Stimulated activated CD4-positive, alpha-beta T cell treated with anti-CD3 and anti-CD28 coated beads, Interleukin-1b, Interleukin-23, amount 100 ng/mL, for 1 hour (primary cell): ENCODE measurements at regions not wholly inside any gene's neighbourhood (a gene's known extent, or its start where the extent isn't known, plus 50 kb on each side); places are given as distances from the start of the nearest gene placed in this dataset.
"Not testable (repeated sequence)": the region's sequence is repeated elsewhere in the genome, so short reads cannot be mapped to it uniquely, and the experiment has no call there.

Experiments
- DNase-seq, 2 donors: peaks; one replicate each; pipeline ENCODE4 v3.0.0-alpha.2; 2020; ENCODE audit warnings: low read depth in 2 of 2

DNA sequence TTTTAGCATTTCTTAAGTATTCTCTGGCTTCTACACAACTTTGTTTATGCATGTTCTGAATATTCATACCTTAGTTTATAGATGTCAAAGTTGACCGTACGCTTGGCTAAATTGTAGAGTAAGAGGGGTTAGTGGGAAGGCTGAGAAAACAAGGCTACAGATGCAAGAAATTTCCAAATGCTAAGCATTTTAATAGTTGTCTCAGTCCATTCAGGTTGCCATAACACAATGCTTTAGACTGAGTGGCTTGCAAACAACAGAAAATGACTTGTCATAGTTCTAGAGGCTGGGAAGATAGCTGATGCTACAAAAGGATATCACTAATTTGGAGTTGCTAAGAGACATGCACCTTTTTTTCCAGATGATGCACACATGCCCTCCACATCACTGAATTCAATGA is 53.0 kb upstream of the C1QTNF3 start:
- DNase-seq = not testable (repeated sequence)

- DNase-seq = not testable (repeated sequence)
Measured at GRCh38 chr5:34099891-34100290, 56.9 kb upstream of the C1QTNF3 start.

GRCh38 chr5:34101567-34101966 is 58.6 kb upstream of the C1QTNF3 start:
- not testable (repeated sequence) for DNase-seq

- not testable (repeated sequence) for DNase-seq
Measured at GRCh38 chr5:34108897-34109296, 65.9 kb upstream of the C1QTNF3 start.

GRCh38 chr5:34124280-34124679 is 81.3 kb upstream of the C1QTNF3 start:
- not testable (repeated sequence) for DNase-seq

DNA sequence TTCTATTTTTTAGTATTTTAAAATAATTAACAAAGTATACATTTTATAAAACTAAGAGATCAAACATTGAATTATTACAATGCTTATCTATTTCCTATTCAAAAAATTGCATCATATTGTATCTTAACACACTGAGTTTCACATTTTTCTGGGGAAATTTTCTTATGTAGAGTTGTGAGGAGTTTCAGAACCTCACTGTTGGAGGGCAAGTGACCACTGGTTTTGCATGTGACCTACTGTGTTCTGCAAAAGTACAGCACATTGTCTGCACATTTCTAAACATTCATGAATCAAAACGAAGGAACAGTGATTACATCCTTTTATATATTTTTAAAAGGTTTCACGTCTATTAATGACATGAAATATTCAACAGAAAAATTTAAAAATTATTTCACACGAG is 82.3 kb upstream of the C1QTNF3 start:
- DNase-seq = not testable (repeated sequence)

GRCh38 chr5:34126741-34127140 is 83.7 kb upstream of the C1QTNF3 start:
- not testable (repeated sequence) for DNase-seq

- DNase-seq = not testable (repeated sequence)
Measured at GRCh38 chr5:34127818-34128217, 84.8 kb upstream of the C1QTNF3 start.

DNA sequence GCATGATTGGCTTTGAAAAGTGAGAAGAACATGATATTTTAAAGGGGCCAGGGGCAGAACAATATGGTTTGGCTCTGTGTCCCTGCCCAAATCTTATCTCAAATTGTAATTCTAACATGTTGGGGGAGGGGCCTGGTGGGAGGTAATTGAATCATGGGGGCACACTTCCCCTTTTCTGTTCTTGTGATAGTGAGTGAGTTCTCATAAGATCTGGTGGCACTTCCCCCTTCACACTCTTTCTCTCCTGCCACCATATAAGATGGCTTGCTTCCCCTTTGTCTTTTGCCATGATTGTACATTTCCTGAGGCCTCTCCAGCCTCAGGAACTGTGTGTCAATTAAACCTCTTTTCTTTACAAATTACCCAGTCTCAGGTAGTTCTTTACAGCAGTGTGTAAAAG is 85.9 kb upstream of the C1QTNF3 start:
- DNase-seq = not testable (repeated sequence)

- DNase-seq = not testable (repeated sequence)
Measured at GRCh38 chr5:34154988-34155387, 112.0 kb upstream of the C1QTNF3 start.

DNA sequence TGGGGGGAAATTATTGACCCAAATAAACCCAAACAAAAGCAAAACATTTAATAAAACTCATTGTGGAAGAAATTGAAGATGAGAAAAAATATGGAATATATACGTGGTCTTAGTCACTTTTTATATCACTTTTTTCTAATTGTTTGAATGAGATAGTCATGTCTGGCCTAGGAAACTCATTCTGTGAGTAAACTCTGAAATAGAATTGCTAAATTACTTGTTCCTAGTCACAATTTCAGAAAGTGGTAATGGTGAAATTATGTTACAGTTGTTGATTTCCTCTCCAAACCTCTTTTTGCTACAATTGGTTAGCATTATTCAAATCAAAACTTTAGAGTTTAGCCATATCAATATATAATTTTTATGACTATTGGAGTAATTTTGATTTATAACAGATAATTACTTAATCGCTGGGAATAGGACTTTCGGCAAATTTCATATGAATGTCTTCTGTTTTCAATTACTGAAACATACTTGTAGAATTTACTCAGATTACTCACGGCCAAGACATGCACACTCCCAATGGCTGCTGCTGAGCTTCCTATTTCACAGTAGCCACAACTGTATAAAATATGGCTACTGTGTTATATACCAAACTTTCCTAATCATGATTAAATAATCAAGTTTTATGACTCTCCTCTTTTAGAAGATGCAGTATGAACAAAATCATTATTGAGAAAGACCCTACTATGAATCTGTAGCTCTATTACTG is 113.8 kb upstream of the C1QTNF3 start:
- not testable (repeated sequence) for DNase-seq

DNA sequence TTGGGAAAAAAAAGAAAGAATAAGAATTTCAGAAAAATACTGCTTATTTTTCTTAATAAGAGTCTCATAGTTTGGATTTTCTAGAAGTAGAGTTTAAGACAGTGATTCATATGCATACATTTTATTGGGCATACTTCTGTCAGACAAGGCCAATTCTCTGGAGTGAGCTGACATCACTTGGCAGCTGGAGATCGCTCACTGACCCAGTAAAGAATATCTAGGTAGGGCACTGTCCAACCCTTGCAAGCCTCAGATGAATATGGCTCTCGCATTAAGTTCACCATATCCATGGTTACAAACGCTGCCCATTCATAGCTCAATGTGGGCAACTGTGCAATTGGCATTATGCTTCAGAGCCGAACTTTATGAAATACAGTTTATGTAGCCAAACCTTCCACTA is 117.9 kb upstream of the C1QTNF3 start:
- not testable (repeated sequence) for DNase-seq

- not testable (repeated sequence) for DNase-seq
Measured at GRCh38 chr5:34171398-34171797, 128.4 kb upstream of the C1QTNF3 start.

- not testable (repeated sequence) for DNase-seq
Measured at GRCh38 chr5:34179453-34180190, 136.6 kb upstream of the C1QTNF3 start.

DNA sequence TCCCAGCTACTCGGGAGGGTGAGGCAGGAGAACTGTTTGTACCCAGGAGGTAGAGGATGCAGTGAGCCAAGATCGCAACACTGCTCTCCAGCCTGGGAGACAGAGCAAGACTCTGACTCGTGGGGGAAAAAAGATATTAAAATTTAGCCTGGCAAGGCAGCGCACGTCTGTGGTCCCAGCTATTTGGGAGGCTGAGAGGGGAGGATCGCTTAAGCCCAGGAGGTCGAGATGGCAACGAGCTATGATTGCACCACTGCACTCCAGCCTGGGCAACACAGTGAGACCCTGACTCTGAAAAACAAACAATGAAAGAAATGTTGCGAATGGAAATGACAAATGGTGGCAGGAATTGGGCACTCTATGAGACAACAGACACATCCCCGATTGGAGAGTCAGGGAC is 137.2 kb upstream of the C1QTNF3 start:
- DNase-seq = not testable (repeated sequence)

DNA sequence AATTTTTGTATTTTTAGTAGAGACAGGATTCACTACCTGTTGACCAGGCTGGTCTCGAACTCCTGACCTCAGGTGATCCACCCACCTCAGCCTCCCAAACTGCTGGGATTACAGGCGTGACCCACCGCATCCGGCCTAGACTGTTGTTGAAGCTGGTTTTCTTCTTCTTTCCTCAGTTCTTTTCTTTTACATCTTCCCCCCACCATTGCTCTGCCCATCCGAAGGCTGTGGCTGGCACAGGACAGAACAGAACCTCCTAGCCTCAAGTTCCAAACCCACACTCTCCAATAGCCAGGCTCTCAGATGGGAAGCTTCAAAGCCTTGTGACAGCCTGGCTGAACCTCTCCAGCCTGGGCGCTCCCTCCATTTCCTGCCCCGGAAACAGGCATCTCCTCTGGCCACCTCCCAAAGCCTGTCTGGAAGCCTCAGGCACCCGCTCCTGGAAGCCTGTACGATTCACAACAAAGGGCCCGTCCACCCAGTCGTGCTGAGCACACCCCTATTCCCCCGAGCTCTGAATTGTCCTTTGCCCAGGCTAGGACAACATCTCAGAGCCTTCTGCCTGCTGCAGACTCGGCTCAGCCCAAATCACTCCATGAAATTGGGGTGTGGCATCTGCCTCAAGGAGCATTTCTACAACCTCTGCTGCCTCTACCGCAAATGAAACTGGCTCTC is 138.1 kb upstream of the C1QTNF3 start:
- not testable (repeated sequence) for DNase-seq

DNA sequence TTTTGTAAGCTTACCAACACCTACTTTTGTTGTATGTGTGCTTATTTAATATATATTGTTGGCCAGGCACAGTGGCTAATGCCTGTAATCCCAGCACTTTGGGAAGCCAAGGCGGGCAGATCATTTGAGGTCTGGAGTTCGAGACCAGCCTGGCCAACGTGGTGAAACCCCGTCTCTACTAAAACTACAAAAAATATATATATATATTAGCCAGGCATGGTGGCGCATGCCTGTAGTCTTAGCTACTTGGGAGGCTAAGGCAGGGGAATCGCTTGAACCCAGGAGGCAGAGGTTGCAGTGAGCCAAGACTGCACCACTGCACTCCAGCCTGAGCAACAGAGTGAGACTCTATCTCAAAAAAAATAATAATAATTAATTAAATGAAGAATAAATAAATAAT is 142.0 kb upstream of the C1QTNF3 start:
- not testable (repeated sequence) for DNase-seq

DNA sequence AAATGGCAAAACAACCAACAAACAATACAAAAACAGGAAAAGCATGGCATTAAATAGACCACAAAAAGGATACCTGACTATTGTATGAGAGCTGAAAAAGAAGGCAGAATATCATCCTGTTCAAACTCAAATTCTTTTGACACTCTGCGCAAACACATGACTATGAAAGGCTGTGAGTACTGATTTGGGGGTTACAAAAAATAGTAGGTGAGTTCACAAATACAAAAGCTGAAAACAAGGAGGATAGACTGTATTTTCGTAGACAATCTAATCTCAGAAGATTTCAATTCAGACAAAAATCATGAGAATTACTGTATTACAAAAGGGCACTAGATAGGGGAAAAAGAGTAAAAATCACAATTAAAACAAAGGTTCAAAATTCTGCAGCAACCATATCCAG is 142.6 kb upstream of the C1QTNF3 start:
- not testable (repeated sequence) for DNase-seq

DNA sequence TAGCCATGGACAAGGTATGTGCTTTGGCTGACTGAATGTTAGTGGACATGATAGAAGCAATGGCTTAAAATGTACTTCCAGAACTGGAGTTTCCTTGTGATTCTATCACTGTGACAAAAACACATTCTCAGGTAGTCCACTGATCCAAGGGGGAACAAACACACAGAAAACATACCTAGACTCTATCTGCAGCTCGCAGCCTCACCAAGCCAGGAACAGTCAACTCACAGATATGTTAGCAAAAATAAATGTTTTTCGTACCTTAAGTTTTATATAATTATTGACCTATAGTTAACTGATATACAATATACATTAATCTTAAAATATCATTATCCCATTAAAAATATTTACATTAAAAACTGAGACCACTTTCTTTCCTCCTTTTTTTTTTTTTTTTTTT is 143.1 kb upstream of the C1QTNF3 start:
- DNase-seq = not testable (repeated sequence)

DNA sequence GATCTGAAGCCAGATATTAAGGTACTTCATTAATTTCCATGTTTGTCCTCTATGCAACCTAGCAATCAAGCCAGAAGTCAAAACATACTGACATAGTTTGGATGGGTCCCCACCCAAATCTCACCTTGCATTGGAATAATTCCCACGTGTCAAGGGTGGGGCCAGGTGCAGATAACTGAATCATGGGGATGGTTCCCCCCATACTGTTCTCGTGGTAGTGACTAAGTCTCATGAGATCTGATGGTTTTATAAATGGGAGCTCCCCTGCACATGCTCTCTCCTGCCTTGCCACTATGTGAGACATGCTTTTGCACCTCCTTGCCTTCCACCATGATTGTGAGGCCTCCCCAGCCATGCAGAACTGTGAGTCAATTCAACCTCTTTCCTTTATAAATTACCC is 143.9 kb upstream of the C1QTNF3 start:
- not testable (repeated sequence) for DNase-seq

DNA sequence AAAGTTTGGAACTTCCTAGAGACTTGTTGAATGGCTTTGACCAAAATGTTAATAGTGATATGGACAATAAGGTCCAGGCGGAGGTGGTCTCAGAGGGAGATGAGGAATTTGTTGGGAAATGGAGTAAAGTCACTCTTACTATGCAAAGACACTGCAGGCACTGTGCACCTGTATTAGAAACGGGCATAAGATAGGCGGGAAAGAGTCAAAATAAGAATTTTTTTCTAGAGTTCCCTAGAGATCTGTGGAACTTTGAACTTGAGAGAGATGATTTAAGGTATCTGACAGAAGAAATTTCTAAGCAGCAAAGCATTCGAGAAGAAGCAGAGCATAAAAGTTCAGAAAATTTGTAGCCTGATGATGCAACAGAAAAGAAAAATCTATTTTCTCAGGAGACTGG is 144.4 kb upstream of the C1QTNF3 start:
- DNase-seq = not testable (repeated sequence)

GRCh38 chr5:34188001-34188822 is 145.2 kb upstream of the C1QTNF3 start:
- DNase-seq = peak in 1 of 2 donors; percentile 34
